Suprapubic skin (tissue), 4 donors: ENCODE measurements at regions not wholly inside any gene's neighbourhood (a gene's known extent, or its start where the extent isn't known, plus 50 kb on each side); places are given as distances from the start of the nearest gene placed in this dataset.

ENCODE experiments used
- DNase-seq, 2 donors: peaks; one replicate each; pipeline ENCODE4 v3.0.0-alpha.2; 2019; ENCODE audit warnings: low spot score in 2 of 2
- H3K27ac ChIP-seq: fragments of 200-600 bp; sonication (generic); one replicate; pipeline ENCODE4 v1.5.1; 2019
- H3K27me3 ChIP-seq: fragments of 200-600 bp; sonication (generic); one replicate; pipeline ENCODE4 v1.5.1; 2019
- H3K36me3 ChIP-seq: fragments of 200-600 bp; sonication (generic); one replicate; pipeline ENCODE4 v1.5.1; 2019
- H3K4me1 ChIP-seq: fragments of 200-600 bp; sonication (generic); one replicate; pipeline ENCODE4 v1.5.1; 2019
- H3K4me3 ChIP-seq: fragments of 200-600 bp; sonication (generic); one replicate; pipeline ENCODE4 v1.5.1; 2019; ENCODE audit warnings: mild to moderate bottlenecking
- H3K9me3 ChIP-seq: fragments of 200-600 bp; sonication (generic); one replicate; pipeline ENCODE4 v1.5.1; 2019
- EP300 ChIP-seq: sonication (generic); formaldehyde crosslinking; IDR thresholded peaks from one replicate; pipeline ENCODE4 v1.6.1; 2017; ENCODE audit warnings: antibody characterized with exemption
- POLR2A ChIP-seq, 2 donors: fragments of 450-650 bp; IDR thresholded peaks; one replicate each; pipeline ENCODE4 v1.6.1; 2017; ENCODE audit warnings: antibody characterized with exemption in 2 of 2, mild to moderate bottlenecking in 2 of 2, moderate library complexity in 2 of 2
- POLR2AphosphoS5 ChIP-seq, 3 donors: sonication (generic); formaldehyde crosslinking; IDR thresholded peaks; one replicate each; pipeline ENCODE4 v1.6.1; 2017; ENCODE audit warnings: antibody characterized with exemption in 3 of 3
- WGBS: methylation state at CpG from one replicate; pipeline ENCODE4 v1.1.5; 2018; 5-methylcytosine and 5-hydroxymethylcytosine counted together
- TF ChIP-seq, protein P1 (sequence below), 2 donors: fragments of 200-600 bp in 1 of 2; fragments of 450-650 bp in 1 of 2; sonication (generic) in 1 of 2; IDR thresholded peaks; one replicate each; pipeline ENCODE4 v1.5.1; 2016 to 2019; ENCODE audit warnings: antibody characterized with exemption in 2 of 2, mild to moderate bottlenecking in 1 of 2, moderate library complexity in 1 of 2

GRCh38 chr3:106242781-106243180 is 374.0 kb upstream of the CBLB start:
- Histone ChIP-seq H3K27me3 (no peaks in the 10 kb centered on the region), H3K9me3 (no peaks in the 10 kb centered on the region), H3K27ac (no peak overlapping the region), H3K4me1 (no peaks in the 10 kb centered on the region), H3K4me3 (no peak overlapping the region), H3K36me3 (no peaks in the 10 kb centered on the region)
- DNase-seq = no peak
- TF ChIP-seq POLR2AphosphoS5 (IDR thresholded peaks at IDR 0.05) = no peak
- TF ChIP-seq EP300 = no peak
- no peak for TF ChIP-seq POLR2A (IDR thresholded peaks at IDR 0.05)
- TF ChIP-seq, protein P1, sequence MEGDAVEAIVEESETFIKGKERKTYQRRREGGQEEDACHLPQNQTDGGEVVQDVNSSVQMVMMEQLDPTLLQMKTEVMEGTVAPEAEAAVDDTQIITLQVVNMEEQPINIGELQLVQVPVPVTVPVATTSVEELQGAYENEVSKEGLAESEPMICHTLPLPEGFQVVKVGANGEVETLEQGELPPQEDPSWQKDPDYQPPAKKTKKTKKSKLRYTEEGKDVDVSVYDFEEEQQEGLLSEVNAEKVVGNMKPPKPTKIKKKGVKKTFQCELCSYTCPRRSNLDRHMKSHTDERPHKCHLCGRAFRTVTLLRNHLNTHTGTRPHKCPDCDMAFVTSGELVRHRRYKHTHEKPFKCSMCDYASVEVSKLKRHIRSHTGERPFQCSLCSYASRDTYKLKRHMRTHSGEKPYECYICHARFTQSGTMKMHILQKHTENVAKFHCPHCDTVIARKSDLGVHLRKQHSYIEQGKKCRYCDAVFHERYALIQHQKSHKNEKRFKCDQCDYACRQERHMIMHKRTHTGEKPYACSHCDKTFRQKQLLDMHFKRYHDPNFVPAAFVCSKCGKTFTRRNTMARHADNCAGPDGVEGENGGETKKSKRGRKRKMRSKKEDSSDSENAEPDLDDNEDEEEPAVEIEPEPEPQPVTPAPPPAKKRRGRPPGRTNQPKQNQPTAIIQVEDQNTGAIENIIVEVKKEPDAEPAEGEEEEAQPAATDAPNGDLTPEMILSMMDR (IDR thresholded peaks at IDR 0.05) = no peak
- WGBS = 89% methylated on average over 3 of the region's 3 CpGs

DNA sequence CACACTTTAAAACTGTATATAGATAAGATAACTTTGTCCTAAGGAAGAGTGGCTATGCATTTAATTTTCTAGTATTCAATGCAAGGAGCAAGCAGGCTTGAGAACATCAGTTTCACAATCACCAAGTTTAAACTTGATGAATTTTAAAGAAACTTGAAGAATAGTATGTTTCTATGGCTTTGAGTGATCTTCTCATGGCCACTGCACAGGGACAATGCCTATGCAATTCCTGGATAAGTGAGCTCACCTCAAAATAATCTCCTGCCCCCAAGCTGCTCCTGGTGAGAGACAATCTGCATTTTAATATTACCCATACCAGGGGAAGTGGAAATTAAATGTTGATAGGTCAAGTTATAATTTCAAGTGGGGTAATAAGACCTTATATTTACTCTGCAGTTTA is 376.6 kb upstream of the CBLB start:
- TF ChIP-seq POLR2AphosphoS5 (IDR thresholded peaks at IDR 0.05) (no peak), POLR2A (IDR thresholded peaks at IDR 0.05) (no peak), EP300 (no peak)
- TF ChIP-seq, protein P1 (IDR thresholded peaks at IDR 0.05) = no peak
- H3K4me1 ChIP-seq = no peaks in the 10 kb centered on the region
- no peak for DNase-seq
- no peaks in the 10 kb centered on the region for H3K9me3 ChIP-seq
- H3K4me3 ChIP-seq = no peak overlapping the region
- no peaks in the 10 kb centered on the region for H3K36me3 ChIP-seq
- H3K27me3 ChIP-seq = no peaks in the 10 kb centered on the region
- H3K27ac ChIP-seq = no peak overlapping the region

DNA sequence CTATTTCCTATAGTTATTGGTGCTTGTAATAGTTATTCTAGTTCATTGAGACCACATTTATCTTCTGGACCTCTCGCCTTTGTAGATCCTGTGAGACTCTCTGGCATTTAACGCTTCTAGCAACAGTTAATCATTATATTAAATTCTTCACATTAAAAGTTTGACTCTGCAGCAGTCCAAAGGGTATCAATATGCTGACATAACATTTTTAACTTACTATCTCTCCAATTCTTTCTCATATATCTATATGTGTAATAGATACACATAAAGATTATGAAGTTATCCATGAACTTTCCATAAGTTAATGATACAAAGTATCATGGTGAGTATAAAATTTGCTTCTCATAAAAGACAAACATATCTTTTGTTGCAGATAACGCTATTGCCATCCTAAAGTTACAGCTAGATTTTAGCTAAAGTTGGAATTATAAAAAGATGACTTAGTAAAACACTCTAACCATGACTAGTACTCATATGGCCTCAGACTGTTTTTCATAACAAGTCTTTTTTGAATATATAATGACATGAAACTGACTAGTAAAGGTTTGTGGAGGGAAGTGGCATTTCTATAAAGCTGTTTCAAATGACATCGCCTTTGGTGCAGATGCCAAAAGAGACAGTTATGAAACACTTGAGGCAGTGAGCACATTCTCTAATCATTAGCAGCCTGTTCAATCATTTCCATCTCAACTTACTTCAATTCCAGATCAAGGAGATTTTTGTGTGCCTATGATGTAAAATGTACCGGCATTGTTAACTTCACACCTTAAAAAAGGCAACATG is 379.3 kb upstream of the CBLB start:
- WGBS = 87% methylated on average over 5 of the region's 5 CpGs
- no peaks in the 10 kb centered on the region for H3K36me3 ChIP-seq
- no peak overlapping the region for H3K27ac ChIP-seq
- no peak for TF ChIP-seq EP300
- TF ChIP-seq, protein P1 (IDR thresholded peaks at IDR 0.05) = no peak
- no peak for TF ChIP-seq POLR2AphosphoS5 (IDR thresholded peaks at IDR 0.05)
- TF ChIP-seq POLR2A (IDR thresholded peaks at IDR 0.05) = no peak
- H3K27me3 ChIP-seq = no peaks in the 10 kb centered on the region
- no peaks in the 10 kb centered on the region for H3K4me1 ChIP-seq
- no peak overlapping the region for H3K4me3 ChIP-seq
- no peak for DNase-seq
- no peaks in the 10 kb centered on the region for H3K9me3 ChIP-seq

GRCh38 chr3:106249159-106249558 is 380.3 kb upstream of the CBLB start:
- H3K27ac ChIP-seq = no peak overlapping the region
- H3K27me3 ChIP-seq = no peaks in the 10 kb centered on the region
- no peak overlapping the region for H3K4me3 ChIP-seq
- no peaks in the 10 kb centered on the region for H3K9me3 ChIP-seq
- no peak for DNase-seq
- no peaks in the 10 kb centered on the region for H3K4me1 ChIP-seq
- H3K36me3 ChIP-seq = no peaks in the 10 kb centered on the region
- WGBS = 81% methylated on average over 2 of the region's 2 CpGs
- TF ChIP-seq POLR2A (IDR thresholded peaks at IDR 0.05) (no peak), EP300 (no peak), POLR2AphosphoS5 (IDR thresholded peaks at IDR 0.05) (no peak)
- TF ChIP-seq, protein P1 (IDR thresholded peaks at IDR 0.05) = no peak

DNA sequence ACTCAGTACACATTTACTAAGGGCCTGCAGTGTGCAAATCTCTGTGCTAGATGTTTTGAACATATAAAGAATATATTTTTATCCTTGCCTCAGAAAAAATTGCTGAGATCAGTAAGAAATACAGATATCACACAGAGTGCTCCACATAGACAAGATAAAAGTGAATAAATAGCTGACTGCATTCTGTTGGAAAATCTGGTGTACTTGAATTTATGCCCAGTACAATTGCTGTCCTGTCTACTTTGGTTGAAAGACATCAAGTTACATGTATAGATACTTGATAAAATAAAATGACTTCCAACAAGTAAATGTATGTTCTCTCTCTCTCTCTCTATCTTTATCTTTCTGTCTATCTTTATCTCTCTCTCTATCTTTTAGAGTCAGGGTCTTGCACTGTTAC is 381.2 kb upstream of the CBLB start:
- DNase-seq = no peak
- Histone ChIP-seq H3K36me3 (no peaks in the 10 kb centered on the region), H3K27ac (no peak overlapping the region), H3K9me3 (no peaks in the 10 kb centered on the region), H3K4me3 (no peak overlapping the region), H3K4me1 (no peaks in the 10 kb centered on the region), H3K27me3 (no peaks in the 10 kb centered on the region)
- no peak for TF ChIP-seq EP300
- TF ChIP-seq, protein P1 (IDR thresholded peaks at IDR 0.05) = no peak
- no peak for TF ChIP-seq POLR2AphosphoS5 (IDR thresholded peaks at IDR 0.05)
- TF ChIP-seq POLR2A (IDR thresholded peaks at IDR 0.05) = no peak
